Activated CD8-positive, alpha-beta T cell treated with anti-CD3 and anti-CD28 coated beads for 36 hours (primary cell): ENCODE measurements at regions not wholly inside any gene's neighbourhood (a gene's known extent, or its start where the extent isn't known, plus 50 kb on each side); places are given as distances from the start of the nearest gene placed in this dataset.

Source experiments
- ATAC-seq: fragments of 200-7000 bp; cut with Tn5 transposase; one replicate; pipeline ENCODE4 v1.10.0; 2021; ENCODE audit warnings: mild to moderate bottlenecking, moderate library complexity
- CTCF ChIA-PET: fragments of 350-600 bp; sonication (Branson Sonifier 250); formaldehyde crosslinking; loops from one replicate; lab custom pipeline; 2021; ENCODE audit warnings: antibody characterized with exemption; lab: Charles Lee
- POLR2A ChIA-PET: fragments of 350-600 bp; sonication (Branson Sonifier 250); formaldehyde crosslinking; loops from one replicate; lab custom pipeline; 2021; ENCODE audit warnings: antibody characterized with exemption; lab: Charles Lee
- DNase-seq: peaks from one replicate; pipeline ENCODE4 v3.0.0-alpha.2; 2020
- H3K27ac Mint-ChIP-seq: one replicate; pipeline ENCODE4 v1.8.0; 2021; ENCODE audit warnings: mild to moderate bottlenecking, mixed read lengths
- H3K27me3 Mint-ChIP-seq: one replicate; pipeline ENCODE4 v1.8.0; 2021; ENCODE audit warnings: mixed read lengths
- H3K36me3 Mint-ChIP-seq: one replicate; pipeline ENCODE4 v1.8.0; 2021; ENCODE audit warnings: low read depth, mixed read lengths
- H3K4me1 Mint-ChIP-seq: one replicate; pipeline ENCODE4 v1.8.0; 2021; ENCODE audit warnings: low read depth, mixed read lengths
- H3K4me3 Mint-ChIP-seq: one replicate; pipeline ENCODE4 v1.8.0; 2021; ENCODE audit warnings: mild to moderate bottlenecking, moderate library complexity, mixed read lengths
- H3K9me3 Mint-ChIP-seq: one replicate; pipeline ENCODE4 v1.8.0; 2021; ENCODE audit warnings: mixed read lengths
- CTCF ChIP-seq: fragments of 200-600 bp; IDR thresholded peaks from one replicate; pipeline ENCODE4 v1.8.0; 2022; ENCODE audit warnings: antibody characterized with exemption, mild to moderate bottlenecking
- intact Hi-C: fragments of 100-400 bp; cut with micrococcal nuclease; formaldehyde crosslinking; loops from one replicate; pipeline ENCODE4 v1.10.0; 2022

GRCh38 chr14:98607341-98607910 is 664.6 kb downstream of the BCL11B start:
- POLR2A ChIA-PET: no interaction called here
- intact Hi-C loops: no loop called here
- no peak for TF ChIP-seq CTCF
- Mint-ChIP-seq H3K36me3 (no peaks in the 10 kb centered on the region), H3K27me3 (no peaks in the 10 kb centered on the region), H3K4me3 (no peak overlapping the region), H3K9me3 (no peaks in the 10 kb centered on the region), H3K27ac (no peak overlapping the region), H3K4me1 (peaks cover 8% of the 10 kb centered on the region)
- ATAC-seq (no peak), DNase-seq (no peak)
- CTCF ChIA-PET: interaction anchor here (1.9 kb wide), 1 partner anchor 12 kb away, joined by 4 read pairs; no protein-coding TSS in a partner anchor

- POLR2A ChIA-PET: no interaction called here
- no peak overlapping the region for H3K27ac Mint-ChIP-seq
Measured at GRCh38 chr14:98608071-98609060, 663.6 kb downstream of the BCL11B start.

GRCh38 chr14:98612434-98613200 is 659.4 kb downstream of the BCL11B start:
- DNase-seq: no peak
- no peak overlapping the region for H3K27ac Mint-ChIP-seq
- intact Hi-C loops: no loop called here
- H3K36me3 Mint-ChIP-seq: no peaks in the 10 kb centered on the region
- H3K4me1 Mint-ChIP-seq: peaks cover 8% of the 10 kb centered on the region
- no peak overlapping the region for H3K4me3 Mint-ChIP-seq
- no peak for TF ChIP-seq CTCF
- H3K27me3 Mint-ChIP-seq: no peaks in the 10 kb centered on the region
- H3K9me3 Mint-ChIP-seq: peaks cover 2% of the 10 kb centered on the region
- ATAC-seq: no peak
- ChIA-PET CTCF (interaction anchor here (1.1 kb wide), 1 partner anchor 8 kb away, joined by 3 read pairs; no protein-coding TSS in a partner anchor), POLR2A (no interaction called here)

More at GRCh38 chr14:98608071-98609060, 663.6 kb downstream of the BCL11B start:
- H3K9me3 Mint-ChIP-seq: no peaks in the 10 kb centered on the region
- no peak overlapping the region for H3K4me3 Mint-ChIP-seq
- CTCF ChIA-PET: no interaction called here
- no peak for TF ChIP-seq CTCF
- DNase-seq (peak; percentile 4), ATAC-seq (peak; percentile 30)
- no peaks in the 10 kb centered on the region for H3K36me3 Mint-ChIP-seq
- H3K27me3 Mint-ChIP-seq: no peaks in the 10 kb centered on the region
- H3K4me1 Mint-ChIP-seq: peaks cover 8% of the 10 kb centered on the region
- intact Hi-C loops: no loop called here

- intact Hi-C loops: no loop called here
- no peaks in the 10 kb centered on the region for H3K36me3 Mint-ChIP-seq
- no peak overlapping the region for H3K4me3 Mint-ChIP-seq
- no peaks in the 10 kb centered on the region for H3K4me1 Mint-ChIP-seq
- ATAC-seq (no peak), DNase-seq (no peak)
- H3K9me3 Mint-ChIP-seq: peaks cover 4% of the 10 kb centered on the region
- TF ChIP-seq CTCF: no peak
- CTCF ChIA-PET: no interaction called here
- H3K27me3 Mint-ChIP-seq: no peaks in the 10 kb centered on the region
- POLR2A ChIA-PET: no interaction called here
- H3K27ac Mint-ChIP-seq: no peak overlapping the region
Measured at GRCh38 chr14:98614741-98615140, 657.3 kb downstream of the BCL11B start.
